ENCODE measurements at regions not wholly inside any gene's neighbourhood (a gene's known extent, or its start where the extent isn't known, plus 50 kb on each side); places are given as distances from the start of the nearest gene placed in this dataset.

DNA sequence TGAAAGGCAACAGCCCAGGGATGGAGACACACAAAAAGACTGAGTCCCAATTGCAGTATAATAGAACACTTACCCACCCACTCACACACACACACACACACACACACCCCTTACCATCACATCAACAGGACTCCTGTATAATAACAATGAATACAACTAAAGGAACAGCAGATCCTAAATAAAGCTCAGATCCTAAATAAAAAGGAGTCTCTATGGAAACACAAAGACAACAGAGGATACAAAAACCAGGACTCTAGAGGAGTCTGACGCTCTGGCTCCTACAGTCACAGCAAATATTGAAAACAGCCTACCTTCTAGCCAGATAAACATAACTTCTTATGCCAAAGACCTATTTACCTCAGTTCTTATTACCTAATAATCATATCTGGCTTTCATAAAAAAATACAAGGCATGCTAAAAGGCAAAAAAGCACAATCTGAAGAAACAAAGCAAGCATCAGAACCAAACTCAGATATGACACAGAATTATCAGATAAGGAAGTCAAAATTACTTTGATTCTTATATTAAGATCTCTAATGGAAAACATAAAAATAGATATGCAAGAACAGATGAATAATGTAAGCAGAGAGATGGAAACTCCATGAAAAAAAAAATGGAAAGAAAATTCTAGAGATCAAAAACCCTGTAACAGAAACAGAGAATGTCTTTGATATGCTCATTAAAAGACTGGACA, 134.9 kb downstream of the MMUT start:
- TF ChIP-seq, protein P1, sequence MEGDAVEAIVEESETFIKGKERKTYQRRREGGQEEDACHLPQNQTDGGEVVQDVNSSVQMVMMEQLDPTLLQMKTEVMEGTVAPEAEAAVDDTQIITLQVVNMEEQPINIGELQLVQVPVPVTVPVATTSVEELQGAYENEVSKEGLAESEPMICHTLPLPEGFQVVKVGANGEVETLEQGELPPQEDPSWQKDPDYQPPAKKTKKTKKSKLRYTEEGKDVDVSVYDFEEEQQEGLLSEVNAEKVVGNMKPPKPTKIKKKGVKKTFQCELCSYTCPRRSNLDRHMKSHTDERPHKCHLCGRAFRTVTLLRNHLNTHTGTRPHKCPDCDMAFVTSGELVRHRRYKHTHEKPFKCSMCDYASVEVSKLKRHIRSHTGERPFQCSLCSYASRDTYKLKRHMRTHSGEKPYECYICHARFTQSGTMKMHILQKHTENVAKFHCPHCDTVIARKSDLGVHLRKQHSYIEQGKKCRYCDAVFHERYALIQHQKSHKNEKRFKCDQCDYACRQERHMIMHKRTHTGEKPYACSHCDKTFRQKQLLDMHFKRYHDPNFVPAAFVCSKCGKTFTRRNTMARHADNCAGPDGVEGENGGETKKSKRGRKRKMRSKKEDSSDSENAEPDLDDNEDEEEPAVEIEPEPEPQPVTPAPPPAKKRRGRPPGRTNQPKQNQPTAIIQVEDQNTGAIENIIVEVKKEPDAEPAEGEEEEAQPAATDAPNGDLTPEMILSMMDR (IDR thresholded peaks at IDR 0.05; ENCODE audit: unreplicated experiment), result no peak
- Mint-ChIP-seq H3K4me1 (ENCODE audit: unreplicated experiment) (peaks cover 5% of the 10 kb centered on the region), H3K27ac (ENCODE audit: unreplicated experiment) (peak overlapping the region; percentile 43), H3K4me3 (ENCODE audit: unreplicated experiment) (no peak overlapping the region), H3K36me3 (ENCODE audit: low read depth, unreplicated experiment) (no peaks in the 10 kb centered on the region), H3K9me3 (ENCODE audit: unreplicated experiment) (no peaks in the 10 kb centered on the region), H3K27me3 (ENCODE audit: unreplicated experiment) (no peaks in the 10 kb centered on the region)
- DNase-seq (ENCODE audit: low spot score), result no peak

DNA sequence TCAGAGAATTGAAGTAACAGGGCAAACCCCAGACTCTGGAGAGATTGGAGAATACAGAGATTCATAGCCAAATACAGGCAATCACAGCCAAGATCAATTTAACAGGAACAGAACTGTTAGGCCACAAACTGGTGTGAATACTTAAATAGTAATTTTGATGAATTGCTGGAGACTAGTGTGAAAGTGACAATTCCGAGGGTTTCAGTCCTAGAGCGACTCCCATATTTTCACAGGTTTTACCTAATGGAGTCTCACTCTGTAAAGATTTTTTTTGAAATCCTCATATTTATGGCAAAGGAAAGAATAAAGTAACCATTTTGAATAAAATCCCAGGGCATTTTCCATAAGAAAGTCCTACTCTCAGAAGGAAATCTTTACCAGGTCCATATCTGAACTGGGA, 135.5 kb downstream of the MMUT start:
- Mint-ChIP-seq H3K36me3 (ENCODE audit: low read depth, unreplicated experiment) (no peaks in the 10 kb centered on the region), H3K4me3 (ENCODE audit: unreplicated experiment) (no peak overlapping the region), H3K27me3 (ENCODE audit: unreplicated experiment) (no peaks in the 10 kb centered on the region), H3K9me3 (ENCODE audit: unreplicated experiment) (no peaks in the 10 kb centered on the region), H3K27ac (ENCODE audit: unreplicated experiment) (no peak overlapping the region), H3K4me1 (ENCODE audit: unreplicated experiment) (peaks cover 5% of the 10 kb centered on the region)
- TF ChIP-seq, protein P1 (IDR thresholded peaks at IDR 0.05; ENCODE audit: unreplicated experiment), result no peak
- DNase-seq (ENCODE audit: low spot score), result no peak

DNA sequence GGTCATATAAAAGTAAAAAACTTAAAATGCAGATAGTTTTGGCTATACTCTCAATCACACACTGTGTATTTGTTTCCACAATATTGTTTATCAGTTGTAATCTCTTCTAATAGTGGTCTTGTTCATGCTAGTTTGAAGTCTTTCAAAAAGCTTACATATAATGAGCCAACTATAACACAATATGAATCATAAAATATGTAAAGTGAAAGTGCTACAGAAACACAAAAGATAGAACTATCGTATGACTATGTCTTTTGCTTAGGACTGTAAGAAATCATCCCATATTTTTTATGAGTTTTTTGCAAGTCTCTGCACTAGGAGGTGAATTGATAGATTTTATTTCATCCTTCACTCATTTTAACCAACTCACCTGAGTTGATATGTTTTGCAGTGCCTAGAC, 136.0 kb downstream of the MMUT start:
- Mint-ChIP-seq H3K4me1 (ENCODE audit: unreplicated experiment) (peaks cover 5% of the 10 kb centered on the region), H3K9me3 (ENCODE audit: unreplicated experiment) (no peaks in the 10 kb centered on the region), H3K36me3 (ENCODE audit: low read depth, unreplicated experiment) (no peaks in the 10 kb centered on the region), H3K4me3 (ENCODE audit: unreplicated experiment) (no peak overlapping the region), H3K27me3 (ENCODE audit: unreplicated experiment) (peaks cover 2% of the 10 kb centered on the region), H3K27ac (ENCODE audit: unreplicated experiment) (no peak overlapping the region)
- TF ChIP-seq, protein P1 (IDR thresholded peaks at IDR 0.05; ENCODE audit: unreplicated experiment), result no peak
- DNase-seq (ENCODE audit: low spot score), result no peak

DNA sequence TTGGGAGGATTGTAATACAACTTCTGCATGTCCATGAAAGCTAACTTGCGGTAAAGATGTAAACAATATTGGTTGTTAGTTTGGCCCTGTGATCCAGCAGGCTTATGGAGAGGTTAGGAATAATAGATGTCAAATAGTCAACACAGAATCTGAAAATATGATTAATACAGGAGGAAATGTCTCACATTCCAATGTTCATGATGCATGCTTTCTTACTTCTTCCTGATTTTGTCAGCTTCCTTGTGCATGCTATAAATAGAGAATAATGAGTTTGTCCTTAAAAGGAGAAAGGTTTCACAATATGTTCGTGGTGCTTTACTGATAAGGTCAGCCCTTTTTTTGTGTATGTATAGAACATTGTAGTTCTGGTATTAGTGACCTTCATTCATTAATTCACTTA, 136.7 kb downstream of the MMUT start:
- Mint-ChIP-seq H3K9me3 (ENCODE audit: unreplicated experiment) (no peaks in the 10 kb centered on the region), H3K27me3 (ENCODE audit: unreplicated experiment) (peaks cover 2% of the 10 kb centered on the region), H3K4me3 (ENCODE audit: unreplicated experiment) (no peak overlapping the region), H3K27ac (ENCODE audit: unreplicated experiment) (peak overlapping the region; percentile 34), H3K36me3 (ENCODE audit: low read depth, unreplicated experiment) (no peaks in the 10 kb centered on the region), H3K4me1 (ENCODE audit: unreplicated experiment) (peaks cover 5% of the 10 kb centered on the region)
- TF ChIP-seq, protein P1 (IDR thresholded peaks at IDR 0.05; ENCODE audit: unreplicated experiment), result no peak
- no peak for DNase-seq (ENCODE audit: low spot score)

DNA sequence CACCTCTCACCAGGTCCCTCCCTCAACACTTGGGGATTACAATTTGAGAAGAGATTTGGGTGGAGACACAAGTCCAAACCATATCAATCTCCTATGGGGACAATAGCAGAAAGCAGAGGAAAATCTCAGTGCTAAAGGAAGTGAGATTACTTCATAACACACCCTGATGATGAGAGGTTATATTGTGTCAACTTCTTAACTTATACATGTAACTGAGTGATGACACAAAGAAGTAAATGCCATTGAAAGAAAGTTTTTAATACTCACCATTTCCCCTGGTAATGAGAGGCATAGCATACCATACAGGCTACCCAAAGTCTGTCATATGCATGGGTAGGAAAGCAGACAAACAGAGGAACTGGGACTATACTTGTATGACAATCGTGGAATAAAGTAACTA, 137.2 kb downstream of the MMUT start:
- TF ChIP-seq, protein P1 (IDR thresholded peaks at IDR 0.05; ENCODE audit: unreplicated experiment), result no peak
- H3K27me3 Mint-ChIP-seq (ENCODE audit: unreplicated experiment), result peaks cover 2% of the 10 kb centered on the region
- H3K27ac Mint-ChIP-seq (ENCODE audit: unreplicated experiment), result no peak overlapping the region
- H3K9me3 Mint-ChIP-seq (ENCODE audit: unreplicated experiment), result no peaks in the 10 kb centered on the region
- peaks cover 5% of the 10 kb centered on the region for H3K4me1 Mint-ChIP-seq (ENCODE audit: unreplicated experiment)
- DNase-seq (ENCODE audit: low spot score), result no peak
- H3K36me3 Mint-ChIP-seq (ENCODE audit: low read depth, unreplicated experiment), result no peaks in the 10 kb centered on the region
- no peak overlapping the region for H3K4me3 Mint-ChIP-seq (ENCODE audit: unreplicated experiment)
